Sigmoid colon (tissue), 6 donors: ENCODE measurements at regions not wholly inside any gene's neighbourhood (a gene's known extent, or its start where the extent isn't known, plus 50 kb on each side); places are given as distances from the start of the nearest gene placed in this dataset.

Experiments used
- DNase-seq: peaks from one replicate; pipeline ENCODE4 v3.0.0-alpha.2; 2019
- H3K27ac ChIP-seq, 4 donors: fragments of 200-600 bp; sonication (generic); one replicate each; pipeline ENCODE4 v1.5.1; 2016 to 2019; ENCODE audit warnings: mild to moderate bottlenecking in 1 of 4
- H3K27me3 ChIP-seq, 3 donors: fragments of 200-600 bp; sonication (generic); one replicate each; pipeline ENCODE4 v1.5.1; 2019; ENCODE audit warnings: mild to moderate bottlenecking in 1 of 3
- H3K36me3 ChIP-seq, 4 donors: fragments of 200-600 bp; sonication (generic); one replicate each; pipeline ENCODE4 v1.5.1; 2016 to 2019
- H3K4me1 ChIP-seq, 4 donors: fragments of 200-600 bp; sonication (generic); one replicate each; pipeline ENCODE4 v1.5.1; 2017 to 2019
- H3K4me3 ChIP-seq, 4 donors: fragments of 200-600 bp; sonication (generic); one replicate each; pipeline ENCODE4 v1.5.1; 2017 to 2019; ENCODE audit warnings: mild to moderate bottlenecking in 2 of 4, moderate library complexity in 1 of 4
- H3K9me3 ChIP-seq, 4 donors: fragments of 200-600 bp in 3 of 4; sonication (generic) in 3 of 4; one replicate each; pipeline versions ENCODE4 v1.5.1 to v1.6.1; 2013 to 2019
- EP300 ChIP-seq, 4 donors: sonication (generic); formaldehyde crosslinking; IDR thresholded peaks; one replicate each; pipeline ENCODE4 v1.6.1; 2017; ENCODE audit warnings: antibody characterized with exemption in 4 of 4
- POLR2A ChIP-seq, 2 donors: fragments of 450-650 bp; IDR thresholded peaks; one replicate each; pipeline ENCODE4 v1.6.1; 2016; ENCODE audit warnings: antibody characterized with exemption in 2 of 2, mild to moderate bottlenecking in 2 of 2, moderate library complexity in 2 of 2
- POLR2AphosphoS5 ChIP-seq, 4 donors: sonication (generic); formaldehyde crosslinking; IDR thresholded peaks; one replicate each; pipeline ENCODE4 v1.6.1; 2017; ENCODE audit warnings: antibody characterized with exemption in 4 of 4
- WGBS, 2 donors: extraction: QIAGEN DNeasy Blood & Tissue Kit; methylation state at CpG; one replicate each; pipeline ENCODE4 v1.1.7; 2013; 5-methylcytosine and 5-hydroxymethylcytosine counted together
- intact Hi-C: fragments of 100-400 bp; cut with DNase I; formaldehyde crosslinking; loops from one replicate; pipeline ENCODE4 v1.15.1; 2023
- TF ChIP-seq, protein P1 (sequence below), 4 experiments: fragments of 450-650 bp in 3 of 4; fragments of 200-600 bp in 1 of 4; IDR thresholded peaks; one replicate each; pipeline ENCODE4 v1.5.1; 2016 to 2019; ENCODE audit warnings: antibody characterized with exemption in 4 of 4, mild to moderate bottlenecking in 3 of 4, moderate library complexity in 2 of 4
- donor health status: healthy with polysubstance abuse.
- donor health status: healthy.

DNA sequence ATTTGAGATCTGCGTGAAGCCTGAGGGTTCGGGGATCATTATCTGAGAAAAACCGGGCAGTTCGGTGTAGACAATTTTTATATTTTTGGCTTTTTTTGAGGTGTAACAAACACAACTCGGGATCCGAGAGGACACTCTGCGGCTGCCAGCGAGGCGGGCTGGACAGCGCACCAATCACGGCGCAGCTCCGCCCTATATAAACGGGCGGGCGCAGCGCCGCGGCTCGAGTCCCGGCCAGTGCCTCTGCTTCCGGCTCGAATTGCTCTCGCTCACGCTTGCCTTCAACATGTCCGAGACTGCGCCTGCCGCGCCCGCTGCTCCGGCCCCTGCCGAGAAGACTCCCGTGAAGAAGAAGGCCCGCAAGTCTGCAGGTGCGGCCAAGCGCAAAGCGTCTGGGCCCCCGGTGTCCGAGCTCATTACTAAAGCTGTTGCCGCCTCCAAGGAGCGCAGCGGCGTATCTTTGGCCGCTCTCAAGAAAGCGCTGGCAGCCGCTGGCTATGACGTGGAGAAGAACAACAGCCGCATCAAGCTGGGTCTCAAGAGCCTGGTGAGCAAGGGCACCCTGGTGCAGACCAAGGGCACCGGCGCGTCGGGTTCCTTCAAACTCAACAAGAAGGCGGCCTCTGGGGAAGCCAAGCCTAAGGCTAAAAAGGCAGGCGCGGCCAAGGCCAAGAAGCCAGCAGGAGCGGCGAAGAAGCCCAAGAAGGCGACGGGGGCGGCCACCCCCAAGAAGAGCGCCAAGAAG is 69.0 kb downstream of the HFE start:
- Histone ChIP-seq H3K4me1 (peaks cover 0 to 22% (median 9%) of the 10 kb centered on the region in 4 donors), H3K9me3 (no peaks in the 10 kb centered on the region), H3K27me3 (no peaks in the 10 kb centered on the region), H3K36me3 (no peaks in the 10 kb centered on the region), H3K4me3 (peak overlapping the region; percentile 66 to 86 (median 69)), H3K27ac (peak overlapping the region; percentile 94 to 100 (median 98))
- DNase-seq = peak; percentile 98
- TF ChIP-seq POLR2A (IDR thresholded peaks at IDR 0.05) (peak; percentile 99 to 100), POLR2AphosphoS5 (IDR thresholded peaks at IDR 0.05) (peak; percentile 100), EP300 (IDR thresholded peaks at IDR 0.05) (peak in 2 of 4 donors; percentile 25 to 57)
- TF ChIP-seq, protein P1, sequence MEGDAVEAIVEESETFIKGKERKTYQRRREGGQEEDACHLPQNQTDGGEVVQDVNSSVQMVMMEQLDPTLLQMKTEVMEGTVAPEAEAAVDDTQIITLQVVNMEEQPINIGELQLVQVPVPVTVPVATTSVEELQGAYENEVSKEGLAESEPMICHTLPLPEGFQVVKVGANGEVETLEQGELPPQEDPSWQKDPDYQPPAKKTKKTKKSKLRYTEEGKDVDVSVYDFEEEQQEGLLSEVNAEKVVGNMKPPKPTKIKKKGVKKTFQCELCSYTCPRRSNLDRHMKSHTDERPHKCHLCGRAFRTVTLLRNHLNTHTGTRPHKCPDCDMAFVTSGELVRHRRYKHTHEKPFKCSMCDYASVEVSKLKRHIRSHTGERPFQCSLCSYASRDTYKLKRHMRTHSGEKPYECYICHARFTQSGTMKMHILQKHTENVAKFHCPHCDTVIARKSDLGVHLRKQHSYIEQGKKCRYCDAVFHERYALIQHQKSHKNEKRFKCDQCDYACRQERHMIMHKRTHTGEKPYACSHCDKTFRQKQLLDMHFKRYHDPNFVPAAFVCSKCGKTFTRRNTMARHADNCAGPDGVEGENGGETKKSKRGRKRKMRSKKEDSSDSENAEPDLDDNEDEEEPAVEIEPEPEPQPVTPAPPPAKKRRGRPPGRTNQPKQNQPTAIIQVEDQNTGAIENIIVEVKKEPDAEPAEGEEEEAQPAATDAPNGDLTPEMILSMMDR (IDR thresholded peaks at IDR 0.05) = no peak
- intact Hi-C loops = loop anchor here (2.0 to 10.0 kb wide), 7 partner anchors 41 to 1319 kb away; partner anchors contain the start of gene ZNF184
- WGBS, 2 donors = 0% methylated on average over 61 of the region's 61 CpGs

DNA sequence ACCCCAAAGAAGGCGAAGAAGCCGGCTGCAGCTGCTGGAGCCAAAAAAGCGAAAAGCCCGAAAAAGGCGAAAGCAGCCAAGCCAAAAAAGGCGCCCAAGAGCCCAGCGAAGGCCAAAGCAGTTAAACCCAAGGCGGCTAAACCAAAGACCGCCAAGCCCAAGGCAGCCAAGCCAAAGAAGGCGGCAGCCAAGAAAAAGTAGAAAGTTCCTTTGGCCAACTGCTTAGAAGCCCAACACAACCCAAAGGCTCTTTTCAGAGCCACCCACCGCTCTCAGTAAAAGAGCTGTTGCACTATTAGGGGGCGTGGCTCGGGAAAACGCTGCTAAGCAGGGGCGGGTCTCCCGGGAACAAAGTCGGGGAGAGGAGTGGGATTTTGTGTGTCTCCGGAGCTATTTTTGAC is 69.6 kb downstream of the HFE start:
- H3K4me3 ChIP-seq = peak overlapping the region; percentile 66 to 86 (median 69)
- peaks cover 0 to 22% (median 9%) of the 10 kb centered on the region in 4 donors for H3K4me1 ChIP-seq
- intact Hi-C loops = loop anchor here (1.0 to 10.0 kb wide), 8 partner anchors 40 to 1318 kb away; partner anchors contain the start of gene ZNF184
- DNase-seq = peak; percentile 84
- H3K27me3 ChIP-seq = no peaks in the 10 kb centered on the region
- 0 to 1% methylated on average over 18 of the region's 18 CpGs for WGBS, 2 donors
- TF ChIP-seq POLR2AphosphoS5 (IDR thresholded peaks at IDR 0.05) = peak in 2 of 4 donors; percentile 47 to 49
- no peak for TF ChIP-seq EP300 (IDR thresholded peaks at IDR 0.05)
- TF ChIP-seq, protein P1 (IDR thresholded peaks at IDR 0.05) = no peak
- peak in 1 of 2 donors; percentile 2 for TF ChIP-seq POLR2A (IDR thresholded peaks at IDR 0.05)
- no peaks in the 10 kb centered on the region for H3K9me3 ChIP-seq
- H3K27ac ChIP-seq = peak overlapping the region; percentile 94 to 100 (median 98)
- no peaks in the 10 kb centered on the region for H3K36me3 ChIP-seq

DNA sequence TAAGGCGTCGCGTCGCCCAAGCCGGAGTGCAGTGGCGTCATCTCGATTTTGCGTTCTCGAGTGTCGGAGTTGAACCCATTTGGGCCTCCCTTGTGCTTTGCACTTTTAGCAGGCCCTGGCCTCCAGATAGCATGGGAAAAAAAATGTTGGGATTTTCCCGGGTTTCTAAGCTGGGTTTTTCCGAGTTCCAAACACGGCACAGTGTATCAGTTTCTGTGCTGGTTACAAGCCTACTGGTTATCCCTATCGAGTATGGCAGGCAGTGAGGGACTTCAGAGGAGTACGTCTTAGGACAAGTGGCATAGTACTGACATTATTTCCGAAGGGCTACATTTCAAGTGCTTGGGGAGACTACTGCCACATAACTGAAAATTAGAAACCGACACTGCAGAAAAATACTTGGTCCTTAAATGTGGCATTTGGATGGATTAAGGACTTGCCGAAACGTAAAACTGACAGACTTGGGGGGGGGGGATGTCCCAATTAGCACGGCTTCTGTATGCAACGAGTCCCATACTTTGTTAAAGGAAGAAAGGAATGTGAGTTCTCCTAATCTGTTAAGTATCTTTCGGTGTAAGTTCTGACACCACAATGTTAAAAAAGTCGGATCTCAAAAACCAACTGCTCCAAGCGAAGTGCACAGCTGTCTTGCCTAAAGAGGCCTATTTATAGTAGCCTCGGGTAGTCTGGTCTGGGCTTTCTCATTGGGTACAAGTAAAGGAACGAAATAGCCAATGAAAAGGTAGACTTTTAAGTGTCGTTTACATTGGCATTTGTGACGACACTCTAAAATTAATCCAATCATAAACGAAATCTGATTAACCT is 70.2 kb downstream of the HFE start:
- no peaks in the 10 kb centered on the region for H3K36me3 ChIP-seq
- peak overlapping the region; percentile 66 to 86 (median 69) for H3K4me3 ChIP-seq
- no peaks in the 10 kb centered on the region for H3K9me3 ChIP-seq
- peak overlapping the region; percentile 94 to 100 (median 98) for H3K27ac ChIP-seq
- H3K4me1 ChIP-seq = peaks cover 0 to 22% (median 9%) of the 10 kb centered on the region in 4 donors
- intact Hi-C loops = loop anchor here (1.0 to 10.0 kb wide), 8 partner anchors 39 to 1317 kb away; partner anchors contain the start of gene ZNF184
- 0% methylated on average over 29 of the region's 29 CpGs for WGBS, 2 donors
- TF ChIP-seq EP300 (IDR thresholded peaks at IDR 0.05) (peak in 1 of 4 donors; percentile 11), POLR2A (IDR thresholded peaks at IDR 0.05) (peak; percentile 30 to 82), POLR2AphosphoS5 (IDR thresholded peaks at IDR 0.05) (peak in 3 of 4 donors; percentile 2 to 98 (median 98))
- TF ChIP-seq, protein P1 (IDR thresholded peaks at IDR 0.05) = no peak
- no peaks in the 10 kb centered on the region for H3K27me3 ChIP-seq
- DNase-seq = no peak

DNA sequence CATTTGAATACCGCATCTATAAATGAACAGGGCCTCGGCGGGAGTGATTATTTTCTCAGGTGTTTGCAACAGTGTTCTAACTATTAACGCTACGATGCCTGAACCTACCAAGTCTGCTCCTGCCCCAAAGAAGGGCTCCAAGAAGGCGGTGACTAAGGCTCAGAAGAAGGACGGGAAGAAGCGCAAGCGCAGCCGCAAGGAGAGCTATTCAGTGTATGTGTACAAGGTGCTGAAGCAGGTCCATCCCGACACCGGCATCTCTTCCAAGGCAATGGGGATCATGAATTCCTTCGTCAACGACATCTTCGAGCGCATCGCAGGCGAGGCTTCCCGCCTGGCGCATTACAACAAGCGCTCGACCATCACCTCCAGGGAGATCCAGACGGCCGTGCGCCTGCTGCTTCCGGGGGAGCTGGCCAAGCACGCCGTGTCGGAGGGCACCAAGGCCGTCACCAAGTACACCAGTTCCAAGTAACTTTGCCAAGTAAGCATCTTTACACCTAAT is 70.9 kb downstream of the HFE start:
- TF ChIP-seq, protein P1 (IDR thresholded peaks at IDR 0.05) = no peak
- TF ChIP-seq POLR2AphosphoS5 (IDR thresholded peaks at IDR 0.05) = peak; percentile 99 to 100 (median 100)
- TF ChIP-seq POLR2A (IDR thresholded peaks at IDR 0.05) = peak; percentile 98 to 100
- intact Hi-C loops = loop anchor here (5.0 to 10.0 kb wide), 5 partner anchors 53 to 1317 kb away; partner anchors contain the start of gene ZNF184
- peak overlapping the region; percentile 52 to 86 (median 68) for H3K4me3 ChIP-seq

More for the DNA sequence above, 70.9 kb downstream of the HFE start:
- DNase-seq = peak; percentile 95
- Histone ChIP-seq H3K27me3 (no peaks in the 10 kb centered on the region), H3K36me3 (no peaks in the 10 kb centered on the region), H3K4me1 (peaks cover 0 to 22% (median 9%) of the 10 kb centered on the region in 4 donors), H3K9me3 (no peaks in the 10 kb centered on the region), H3K27ac (peak overlapping the region; percentile 94 to 100 (median 98))
- 0% methylated on average over 30 of the region's 30 CpGs for WGBS, 2 donors
